CD4-positive, alpha-beta T cell (primary cell): ENCODE measurements at regions not wholly inside any gene's neighbourhood (a gene's known extent, or its start where the extent isn't known, plus 50 kb on each side); places are given as distances from the start of the nearest gene placed in this dataset.

Source experiments
- ATAC-seq: fragments of 200-7000 bp; cut with Tn5 transposase; one replicate; pipeline ENCODE4 v1.10.0; 2022; ENCODE audit warnings: mild to moderate bottlenecking; ENCODE audit not compliant: poor library complexity
- CTCF ChIA-PET: fragments of 350-600 bp; sonication (Branson Sonifier 250); formaldehyde crosslinking; loops from one replicate; lab custom pipeline; 2021; ENCODE audit warnings: antibody characterized with exemption, inconsistent platforms; lab: Charles Lee
- POLR2A ChIA-PET: fragments of 350-600 bp; sonication (Branson Sonifier 250); formaldehyde crosslinking; loops from one replicate; lab custom pipeline; 2021; ENCODE audit warnings: antibody characterized with exemption, inconsistent platforms; lab: Charles Lee
- DNase-seq, 14 experiments: peaks; one replicate each; pipeline ENCODE4 v3.0.0-alpha.2; 2013 to 2020; ENCODE audit warnings: mixed read lengths in 2 of 14
- H3K27ac ChIP-seq, 2 donors: one replicate each; pipeline versions ENCODE4 v1.5.1 to v1.7.0; 2013; ENCODE audit warnings: low read length in 2 of 2, low read depth in 1 of 2, mild to moderate bottlenecking in 1 of 2
- H3K27me3 ChIP-seq, 2 experiments: 1 replicate in 1 of 2; 2 replicates in 1 of 2; pipeline versions ENCODE4 v1.6.1 to v1.7.0; 2013; ENCODE audit warnings: low read length in 2 of 2, control low read depth in 1 of 2, mild to moderate bottlenecking in 1 of 2, moderate library complexity in 1 of 2; ENCODE audit not compliant: insufficient read depth in 2 of 2, control insufficient read depth in 1 of 2
- H3K36me3 ChIP-seq: one replicate; pipeline ENCODE4 v1.6.1; 2013; ENCODE audit warnings: low read length, control low read depth; ENCODE audit not compliant: insufficient read depth
- H3K4me1 ChIP-seq: one replicate; pipeline ENCODE4 v1.6.1; 2013; ENCODE audit warnings: low read length, control low read depth; ENCODE audit not compliant: insufficient read depth
- H3K4me3 ChIP-seq: one replicate; pipeline ENCODE4 v1.5.1; 2013; ENCODE audit warnings: mild to moderate bottlenecking, low read length, moderate library complexity
- H3K9me3 ChIP-seq, 2 experiments: 1 replicate in 1 of 2; 2 replicates in 1 of 2; pipeline versions ENCODE4 v1.6.1 to v1.7.0; 2013; ENCODE audit warnings: low read length in 2 of 2, mild to moderate bottlenecking in 2 of 2, control low read depth in 1 of 2, moderate library complexity in 1 of 2; ENCODE audit not compliant: control insufficient read depth in 1 of 2, insufficient read depth in 1 of 2
- H3K27ac Mint-ChIP-seq: one replicate; pipeline ENCODE4 v1.8.0; 2020; ENCODE audit warnings: mixed read lengths
- H3K27me3 Mint-ChIP-seq: one replicate; pipeline ENCODE4 v1.8.0; 2021; ENCODE audit warnings: mixed read lengths
- H3K36me3 Mint-ChIP-seq: one replicate; pipeline ENCODE4 v1.8.0; 2021; ENCODE audit warnings: low read depth, mixed read lengths
- H3K4me1 Mint-ChIP-seq: one replicate; pipeline ENCODE4 v1.8.0; 2021; ENCODE audit warnings: low read depth, mixed read lengths
- H3K4me3 Mint-ChIP-seq: one replicate; pipeline ENCODE4 v1.8.0; 2020; ENCODE audit warnings: mild to moderate bottlenecking, mixed read lengths
- H3K9me3 Mint-ChIP-seq: one replicate; pipeline ENCODE4 v1.8.0; 2020; ENCODE audit warnings: mixed read lengths
- intact Hi-C, 2 experiments: fragments of 100-400 bp; cut with DNase I in 1 of 2; cut with micrococcal nuclease in 1 of 2; formaldehyde crosslinking; loops; one replicate each; pipeline versions ENCODE4 v1.15.1 to v1.9.0; 2023 to 2025; cut with DNase I, micrococcal nuclease
- TF ChIP-seq, protein P1 (sequence below): fragments of 200-600 bp; IDR thresholded peaks from one replicate; pipeline ENCODE4 v1.8.0; 2022; ENCODE audit warnings: antibody characterized with exemption, mild to moderate bottlenecking

DNA sequence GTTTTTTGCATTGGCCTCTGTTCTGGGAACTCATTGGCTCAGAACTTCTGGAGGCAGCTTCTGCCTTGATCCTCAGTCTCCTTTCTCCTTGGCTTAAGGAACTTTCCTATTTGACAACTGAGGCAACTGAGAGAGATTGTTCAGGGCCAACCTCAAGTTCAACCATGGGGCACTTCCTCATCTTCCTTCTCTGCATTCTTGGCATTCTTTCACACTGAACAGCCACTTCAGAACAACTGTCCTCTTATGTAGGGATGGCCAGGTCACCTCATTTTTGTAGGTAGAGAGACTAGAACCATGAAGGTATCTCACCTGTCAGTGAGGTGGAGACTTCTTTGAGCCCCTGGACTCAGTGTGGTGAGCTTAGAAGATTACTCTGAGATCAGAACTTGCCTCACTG is 63.0 kb upstream of the NRXN3 start:
- no peak overlapping the region for H3K4me3 ChIP-seq
- DNase-seq: no peak
- ATAC-seq: no peak
- ChIA-PET POLR2A (no interaction called here), CTCF (no interaction called here)
- Mint-ChIP-seq H3K9me3 (peaks cover 7% of the 10 kb centered on the region), H3K27me3 (peaks cover 13% of the 10 kb centered on the region), H3K4me3 (no peak overlapping the region), H3K4me1 (no peaks in the 10 kb centered on the region), H3K36me3 (no peaks in the 10 kb centered on the region), H3K27ac (no peak overlapping the region)
- no peaks in the 10 kb centered on the region for H3K27me3 ChIP-seq
- TF ChIP-seq, protein P1, sequence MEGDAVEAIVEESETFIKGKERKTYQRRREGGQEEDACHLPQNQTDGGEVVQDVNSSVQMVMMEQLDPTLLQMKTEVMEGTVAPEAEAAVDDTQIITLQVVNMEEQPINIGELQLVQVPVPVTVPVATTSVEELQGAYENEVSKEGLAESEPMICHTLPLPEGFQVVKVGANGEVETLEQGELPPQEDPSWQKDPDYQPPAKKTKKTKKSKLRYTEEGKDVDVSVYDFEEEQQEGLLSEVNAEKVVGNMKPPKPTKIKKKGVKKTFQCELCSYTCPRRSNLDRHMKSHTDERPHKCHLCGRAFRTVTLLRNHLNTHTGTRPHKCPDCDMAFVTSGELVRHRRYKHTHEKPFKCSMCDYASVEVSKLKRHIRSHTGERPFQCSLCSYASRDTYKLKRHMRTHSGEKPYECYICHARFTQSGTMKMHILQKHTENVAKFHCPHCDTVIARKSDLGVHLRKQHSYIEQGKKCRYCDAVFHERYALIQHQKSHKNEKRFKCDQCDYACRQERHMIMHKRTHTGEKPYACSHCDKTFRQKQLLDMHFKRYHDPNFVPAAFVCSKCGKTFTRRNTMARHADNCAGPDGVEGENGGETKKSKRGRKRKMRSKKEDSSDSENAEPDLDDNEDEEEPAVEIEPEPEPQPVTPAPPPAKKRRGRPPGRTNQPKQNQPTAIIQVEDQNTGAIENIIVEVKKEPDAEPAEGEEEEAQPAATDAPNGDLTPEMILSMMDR: no peak
- no peaks in the 10 kb centered on the region for H3K9me3 ChIP-seq
- intact Hi-C loops: no loop called here
- H3K27ac ChIP-seq: no peak overlapping the region
- H3K36me3 ChIP-seq: no peaks in the 10 kb centered on the region
- no peaks in the 10 kb centered on the region for H3K4me1 ChIP-seq

DNA sequence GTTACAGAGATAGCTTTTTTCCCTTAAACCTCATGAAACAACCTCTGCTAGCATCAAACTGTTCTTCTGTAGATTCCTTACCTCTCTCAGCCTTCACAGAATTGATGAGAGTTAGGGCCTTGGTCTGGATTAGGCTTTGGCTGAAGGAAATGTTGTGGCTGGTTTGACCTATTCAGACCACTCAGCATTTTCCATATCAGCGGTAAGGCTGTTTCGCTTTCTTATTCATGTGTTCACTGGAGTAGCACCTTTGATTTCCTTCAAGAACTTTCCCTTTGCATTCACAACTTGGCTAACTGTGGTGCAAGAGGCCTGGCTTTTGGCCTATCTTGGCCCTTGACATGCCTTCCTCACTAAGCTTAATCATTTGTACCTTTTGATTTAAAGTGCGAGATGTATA is 50.7 kb upstream of the NRXN3 start:
- no peak overlapping the region for H3K4me3 ChIP-seq
- H3K4me1 ChIP-seq: no peaks in the 10 kb centered on the region
- Mint-ChIP-seq H3K36me3 (no peaks in the 10 kb centered on the region), H3K4me1 (no peaks in the 10 kb centered on the region), H3K4me3 (no peak overlapping the region), H3K9me3 (no peaks in the 10 kb centered on the region), H3K27ac (no peak overlapping the region), H3K27me3 (peaks cover 19% of the 10 kb centered on the region)
- intact Hi-C loops: no loop called here
- peaks cover 0 to 3% of the 10 kb centered on the region in 2 experiments for H3K9me3 ChIP-seq
- ATAC-seq: no peak
- H3K27ac ChIP-seq: no peak overlapping the region
- ChIA-PET CTCF (no interaction called here), POLR2A (no interaction called here)
- H3K27me3 ChIP-seq: no peaks in the 10 kb centered on the region
- H3K36me3 ChIP-seq: no peaks in the 10 kb centered on the region
- no peak for DNase-seq
- TF ChIP-seq, protein P1: no peak
